ENCODE measurements at regions not wholly inside any gene's neighbourhood (a gene's known extent, or its start where the extent isn't known, plus 50 kb on each side); places are given as distances from the start of the nearest gene placed in this dataset.

DNA sequence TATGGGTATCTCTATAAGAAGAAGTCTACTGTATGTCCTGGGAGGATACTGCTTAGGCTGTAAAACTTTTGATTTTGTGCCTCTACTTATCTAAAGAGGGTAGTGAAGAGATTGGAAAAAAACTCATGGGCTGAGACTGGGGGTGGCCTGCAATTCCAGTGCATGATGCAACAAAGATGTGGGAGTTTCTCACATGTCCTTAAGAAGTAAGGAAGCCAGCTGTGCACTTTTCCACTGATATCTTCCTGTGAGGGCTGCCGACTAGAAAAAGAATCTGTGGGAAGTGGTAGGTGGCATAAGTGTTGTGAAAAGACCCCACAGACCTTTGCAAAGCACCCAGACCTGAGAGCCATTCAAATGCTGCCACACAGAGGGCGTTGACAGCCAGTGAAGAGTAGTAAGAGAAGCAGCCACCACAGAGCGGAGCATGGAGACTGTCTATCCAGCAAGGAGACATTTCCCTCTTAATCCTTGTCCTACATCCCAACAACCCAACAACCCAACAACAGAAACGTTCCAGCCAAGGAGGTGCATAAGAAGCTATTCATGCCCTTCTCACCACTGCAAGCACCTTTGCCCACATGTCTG lies 65.1 kb downstream of the PFDN4 start:
- Mint-ChIP-seq H3K9me3 (no peaks in the 10 kb centered on the region), H3K4me3 (no peak overlapping the region), H3K36me3 (ENCODE audit: low read depth) (no peaks in the 10 kb centered on the region), H3K27me3 (ENCODE audit: low read depth) (no peaks in the 10 kb centered on the region), H3K27ac (ENCODE audit: unreplicated experiment) (no peak overlapping the region), H3K4me1 (peaks cover 13% of the 10 kb centered on the region)
- no peak for DNase-seq (ENCODE audit: low read depth, low spot score)
- TF ChIP-seq, protein P1, sequence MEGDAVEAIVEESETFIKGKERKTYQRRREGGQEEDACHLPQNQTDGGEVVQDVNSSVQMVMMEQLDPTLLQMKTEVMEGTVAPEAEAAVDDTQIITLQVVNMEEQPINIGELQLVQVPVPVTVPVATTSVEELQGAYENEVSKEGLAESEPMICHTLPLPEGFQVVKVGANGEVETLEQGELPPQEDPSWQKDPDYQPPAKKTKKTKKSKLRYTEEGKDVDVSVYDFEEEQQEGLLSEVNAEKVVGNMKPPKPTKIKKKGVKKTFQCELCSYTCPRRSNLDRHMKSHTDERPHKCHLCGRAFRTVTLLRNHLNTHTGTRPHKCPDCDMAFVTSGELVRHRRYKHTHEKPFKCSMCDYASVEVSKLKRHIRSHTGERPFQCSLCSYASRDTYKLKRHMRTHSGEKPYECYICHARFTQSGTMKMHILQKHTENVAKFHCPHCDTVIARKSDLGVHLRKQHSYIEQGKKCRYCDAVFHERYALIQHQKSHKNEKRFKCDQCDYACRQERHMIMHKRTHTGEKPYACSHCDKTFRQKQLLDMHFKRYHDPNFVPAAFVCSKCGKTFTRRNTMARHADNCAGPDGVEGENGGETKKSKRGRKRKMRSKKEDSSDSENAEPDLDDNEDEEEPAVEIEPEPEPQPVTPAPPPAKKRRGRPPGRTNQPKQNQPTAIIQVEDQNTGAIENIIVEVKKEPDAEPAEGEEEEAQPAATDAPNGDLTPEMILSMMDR (conservative IDR thresholded peaks at IDR 0.05) = no peak

GRCh38 chr20:54275359-54276111 lies 67.6 kb downstream of the PFDN4 start:
- DNase-seq (ENCODE audit: low read depth, low spot score) = no peak
- no peaks in the 10 kb centered on the region for H3K4me1 Mint-ChIP-seq
- no peaks in the 10 kb centered on the region for H3K36me3 Mint-ChIP-seq (ENCODE audit: low read depth)
- no peaks in the 10 kb centered on the region for H3K27me3 Mint-ChIP-seq (ENCODE audit: low read depth)
- H3K27ac Mint-ChIP-seq (ENCODE audit: unreplicated experiment) = no peak overlapping the region
- H3K9me3 Mint-ChIP-seq = peaks cover 2% of the 10 kb centered on the region
- H3K4me3 Mint-ChIP-seq = no peak overlapping the region
- TF ChIP-seq, protein P1 (conservative IDR thresholded peaks at IDR 0.05) = no peak

GRCh38 chr20:54276577-54277169 lies 68.8 kb downstream of the PFDN4 start:
- Mint-ChIP-seq H3K27me3 (ENCODE audit: low read depth) (no peaks in the 10 kb centered on the region), H3K36me3 (ENCODE audit: low read depth) (no peaks in the 10 kb centered on the region), H3K9me3 (peaks cover 2% of the 10 kb centered on the region), H3K4me3 (no peak overlapping the region), H3K4me1 (no peaks in the 10 kb centered on the region), H3K27ac (ENCODE audit: unreplicated experiment) (no peak overlapping the region)
- TF ChIP-seq, protein P1 (conservative IDR thresholded peaks at IDR 0.05) = no peak
- DNase-seq (ENCODE audit: low read depth, low spot score) = no peak

DNA sequence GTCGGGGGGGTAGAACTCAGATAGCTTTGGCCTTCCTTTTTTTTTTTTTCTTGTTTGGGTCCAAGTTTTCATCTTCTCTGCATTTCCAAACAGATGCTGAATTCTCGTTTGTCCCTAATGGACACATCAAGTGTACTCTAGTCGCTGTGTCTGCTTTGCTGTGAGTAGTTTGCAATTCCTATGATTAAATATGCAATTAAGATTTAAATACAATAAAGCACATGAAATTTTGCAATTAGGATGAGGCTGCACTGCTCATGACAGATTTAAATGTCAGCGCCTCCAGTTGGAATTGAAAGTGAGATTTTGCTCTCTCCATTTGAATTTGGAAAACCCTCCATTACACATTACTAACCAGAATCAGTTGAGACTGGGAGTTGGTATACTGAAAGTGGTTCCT lies 70.4 kb downstream of the PFDN4 start:
- H3K27ac Mint-ChIP-seq (ENCODE audit: unreplicated experiment) = no peak overlapping the region
- no peak for DNase-seq (ENCODE audit: low read depth, low spot score)
- H3K4me3 Mint-ChIP-seq = no peak overlapping the region

GRCh38 chr20:54282625-54283024 lies 74.7 kb downstream of the PFDN4 start:
- no peak overlapping the region for H3K27ac Mint-ChIP-seq (ENCODE audit: unreplicated experiment)
- H3K9me3 Mint-ChIP-seq = peaks cover 2% of the 10 kb centered on the region
- no peaks in the 10 kb centered on the region for H3K4me1 Mint-ChIP-seq
- TF ChIP-seq, protein P1 (conservative IDR thresholded peaks at IDR 0.05) = no peak
- no peaks in the 10 kb centered on the region for H3K27me3 Mint-ChIP-seq (ENCODE audit: low read depth)
- no peak for DNase-seq (ENCODE audit: low read depth, low spot score)
- H3K36me3 Mint-ChIP-seq (ENCODE audit: low read depth) = no peaks in the 10 kb centered on the region
- H3K4me3 Mint-ChIP-seq = no peak overlapping the region

More for the DNA sequence above, 70.4 kb downstream of the PFDN4 start:
- Mint-ChIP-seq H3K4me1 (no peaks in the 10 kb centered on the region), H3K27me3 (ENCODE audit: low read depth) (no peaks in the 10 kb centered on the region), H3K9me3 (peaks cover 2% of the 10 kb centered on the region), H3K36me3 (ENCODE audit: low read depth) (no peaks in the 10 kb centered on the region)
- TF ChIP-seq, protein P1 (conservative IDR thresholded peaks at IDR 0.05) = no peak
